ENCODE measurements at regions not wholly inside any gene's neighbourhood (a gene's known extent, or its start where the extent isn't known, plus 50 kb on each side); places are given as distances from the start of the nearest gene placed in this dataset.
"Not testable (repeated sequence)": the region's sequence is repeated elsewhere in the genome, so short reads cannot be mapped to it uniquely, and the experiment has no call there.

DNA sequence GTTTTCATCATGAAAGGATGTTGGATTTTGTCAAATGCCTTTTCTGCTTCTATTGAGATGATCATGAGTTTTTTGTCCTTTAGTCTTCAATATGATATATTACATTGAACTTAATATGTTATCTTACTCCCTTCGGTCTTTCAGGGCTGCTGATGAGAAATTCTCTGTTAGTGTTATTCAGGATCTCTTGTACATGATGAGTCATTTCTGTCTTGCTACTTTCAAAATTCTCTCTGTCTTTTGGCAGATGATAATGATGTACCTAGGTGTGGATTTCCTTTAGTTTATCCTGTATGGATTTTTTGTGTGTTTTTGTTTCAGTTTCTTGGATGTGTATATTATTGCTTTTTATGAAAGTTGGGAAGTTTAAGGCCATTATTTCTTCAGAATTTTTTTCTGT lies 320.9 kb upstream of the NPSR1 start:
- no peak for DNase-seq

DNA sequence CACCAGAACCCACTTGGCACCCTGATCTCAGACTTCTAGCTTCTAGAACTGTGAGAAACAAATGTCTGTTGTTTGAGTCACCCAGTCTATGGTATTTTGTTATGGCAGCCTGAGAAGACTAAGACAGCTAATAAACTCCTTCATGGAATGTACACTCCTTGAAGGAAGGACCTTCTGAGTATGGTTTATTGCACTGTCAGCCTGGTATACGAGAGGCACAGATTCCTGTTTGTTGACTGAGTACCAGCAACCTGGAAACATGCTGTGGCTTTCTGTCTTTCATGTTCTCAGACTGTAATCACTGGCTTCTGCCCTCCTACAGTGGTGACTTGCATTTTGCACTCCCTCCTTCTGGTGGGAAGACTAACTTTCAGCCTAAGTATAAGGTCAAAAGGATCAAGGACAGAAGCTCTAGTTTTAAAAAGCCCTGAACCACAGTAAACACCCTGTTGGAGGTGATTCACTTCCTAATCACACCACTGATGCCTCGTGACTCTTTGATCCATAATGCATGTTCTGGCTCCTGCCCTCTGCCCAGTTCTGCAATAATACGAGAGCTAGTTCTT lies 319.0 kb upstream of the NPSR1 start:
- no peak for DNase-seq

DNA sequence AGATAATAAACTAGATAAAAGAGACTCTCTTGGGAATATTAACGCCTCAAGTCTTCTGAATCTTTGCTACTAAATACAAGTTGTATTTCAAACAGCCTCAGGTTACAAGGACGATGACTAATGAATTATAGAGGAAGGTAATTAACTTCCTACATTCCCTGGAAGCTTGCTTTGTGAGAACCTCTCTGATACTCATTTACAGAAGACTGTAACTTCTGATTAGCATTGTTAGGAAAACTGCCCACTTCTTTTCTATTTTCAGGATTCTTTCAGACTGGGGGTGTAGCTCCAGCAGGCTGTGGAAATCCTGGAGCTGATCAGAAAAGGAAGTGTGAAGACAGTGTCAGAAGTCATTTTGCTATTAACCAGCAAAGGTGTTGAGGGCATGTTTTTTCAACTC lies 316.7 kb upstream of the NPSR1 start:
- no peak for DNase-seq

DNA sequence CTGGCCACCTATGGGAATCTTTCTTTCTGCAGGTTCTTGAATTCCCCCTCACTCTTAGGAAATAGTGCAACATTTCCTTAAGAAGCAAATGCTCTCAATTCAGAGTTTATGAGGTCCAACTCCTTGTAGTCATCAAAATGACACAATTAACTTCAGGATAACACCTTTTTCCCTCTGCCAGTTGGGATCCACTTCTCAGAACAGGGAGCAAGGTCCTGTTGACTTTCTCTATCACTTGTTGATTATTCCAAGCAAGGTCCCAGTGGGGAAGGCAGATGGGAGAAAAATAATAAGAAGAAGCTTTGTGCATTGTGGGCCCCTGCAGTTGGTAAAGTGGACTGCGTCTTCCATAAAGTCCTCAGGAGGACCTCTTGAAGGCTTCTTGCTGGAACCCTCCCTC lies 315.6 kb upstream of the NPSR1 start:
- no peak for DNase-seq

DNA sequence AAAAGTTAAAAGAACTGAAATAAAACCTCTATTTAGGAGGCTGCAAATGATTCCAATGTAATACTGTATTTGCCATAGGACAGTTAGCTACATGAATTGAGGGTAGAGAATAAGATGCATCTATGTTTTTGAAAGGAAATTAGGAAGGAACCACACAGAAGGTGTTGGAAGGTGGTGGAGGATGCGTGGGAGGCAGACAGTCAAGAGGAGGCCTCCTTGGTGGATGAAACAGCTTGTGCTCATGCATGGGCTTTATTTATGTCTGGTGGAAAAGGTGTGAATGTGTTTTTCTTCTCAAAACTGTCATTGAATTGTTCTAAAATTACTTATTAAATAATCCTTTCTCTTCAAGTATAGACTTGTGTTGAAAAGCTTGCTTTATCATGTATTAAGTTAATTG lies 314.4 kb upstream of the NPSR1 start:
- no peak for DNase-seq

DNA sequence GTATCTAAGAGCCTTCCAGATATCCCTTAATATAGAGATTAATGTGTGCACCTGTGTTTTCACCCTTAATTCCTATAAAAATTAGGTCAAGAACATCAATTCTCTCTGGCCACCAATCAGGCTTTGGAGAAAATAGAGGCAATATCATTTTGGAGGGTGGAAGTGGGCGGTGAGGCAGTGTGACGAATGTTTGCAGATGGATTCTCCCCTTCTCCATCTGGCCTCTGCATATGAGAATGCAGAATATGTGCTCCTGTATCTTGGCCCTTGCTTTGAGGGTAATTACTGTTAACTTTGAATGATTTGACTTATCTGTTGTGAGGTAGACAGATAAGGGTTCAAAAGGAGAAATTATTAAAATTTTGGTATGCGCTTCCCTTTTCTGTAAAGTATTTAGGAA lies 304.0 kb upstream of the NPSR1 start:
- no peak for DNase-seq

DNA sequence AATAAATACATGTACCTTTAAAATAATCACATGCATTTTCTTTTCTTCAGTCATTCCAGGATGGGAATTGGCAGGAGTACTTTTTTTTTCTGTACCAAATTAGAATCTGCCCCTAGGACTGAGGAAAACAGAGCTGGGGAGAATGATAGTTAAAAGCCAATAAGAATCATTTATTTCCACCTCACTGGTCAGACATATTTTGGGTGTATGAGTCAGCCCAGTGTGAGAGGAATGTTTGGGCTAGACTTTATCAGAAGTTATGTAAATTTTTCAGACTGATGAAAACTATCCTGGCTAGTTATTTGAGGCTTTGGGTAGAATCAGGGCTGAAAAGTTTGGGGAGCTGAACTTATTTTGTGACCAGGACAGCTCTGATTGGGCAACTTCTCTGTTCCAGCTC lies 303.1 kb upstream of the NPSR1 start:
- DNase-seq = no peak

DNA sequence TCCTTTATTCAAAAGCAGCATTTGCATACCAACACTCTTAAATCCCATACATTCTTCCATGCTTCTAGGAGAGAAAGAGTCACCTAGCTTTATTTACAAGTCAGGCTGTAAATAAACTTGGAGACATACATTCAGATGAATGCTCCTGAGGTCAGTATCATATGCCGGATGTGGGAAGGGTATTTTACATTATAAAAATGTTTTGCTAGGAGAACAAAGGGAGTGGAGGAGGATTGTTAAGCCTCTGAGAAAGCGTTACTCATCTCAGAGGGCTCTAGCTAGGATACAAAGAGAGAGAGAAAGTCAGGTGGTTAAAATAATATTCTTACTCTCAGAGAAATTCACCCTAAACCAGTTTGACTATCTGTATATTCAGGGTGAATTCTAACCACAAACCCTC lies 300.9 kb upstream of the NPSR1 start:
- no peak for DNase-seq

DNA sequence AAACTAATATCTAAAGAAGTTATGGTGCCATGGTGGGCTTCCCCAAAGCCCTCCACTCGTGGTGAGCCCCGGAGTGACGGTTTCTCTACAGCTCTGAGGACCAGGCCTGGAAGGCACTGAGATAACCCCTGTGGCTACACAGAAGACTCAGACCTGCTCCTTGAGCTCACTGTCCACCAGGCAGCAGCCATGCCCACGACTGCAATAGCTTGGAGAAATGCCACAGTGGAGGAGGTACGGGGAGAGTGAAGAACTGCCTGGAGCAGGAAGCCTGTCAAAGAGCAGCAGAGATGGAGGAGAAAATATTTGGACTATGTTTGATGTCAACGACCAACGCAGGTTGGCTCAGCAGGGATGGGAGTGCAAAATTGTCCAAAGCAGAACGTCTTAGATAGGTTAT lies 300.1 kb upstream of the NPSR1 start:
- DNase-seq = no peak

DNA sequence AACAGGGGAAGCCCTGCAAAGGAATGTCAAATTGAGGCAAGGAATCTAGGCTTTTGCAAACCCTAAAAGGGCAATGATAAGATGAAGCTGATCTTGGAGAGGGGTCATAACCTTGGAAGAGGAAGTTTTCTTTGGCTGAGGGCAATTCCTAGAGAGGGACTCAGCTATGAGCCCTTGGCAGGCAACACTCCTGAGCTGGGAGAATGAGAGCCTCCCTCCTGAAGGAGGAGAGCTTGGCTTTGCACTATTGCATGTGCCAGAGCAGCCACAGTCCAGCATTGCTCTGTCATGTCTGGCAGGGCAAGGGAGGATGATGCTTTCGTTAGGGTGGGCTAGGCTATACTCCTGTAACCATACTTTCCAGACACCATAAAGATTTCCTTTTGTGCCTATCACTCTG lies 299.4 kb upstream of the NPSR1 start:
- not testable (repeated sequence) for DNase-seq

DNA sequence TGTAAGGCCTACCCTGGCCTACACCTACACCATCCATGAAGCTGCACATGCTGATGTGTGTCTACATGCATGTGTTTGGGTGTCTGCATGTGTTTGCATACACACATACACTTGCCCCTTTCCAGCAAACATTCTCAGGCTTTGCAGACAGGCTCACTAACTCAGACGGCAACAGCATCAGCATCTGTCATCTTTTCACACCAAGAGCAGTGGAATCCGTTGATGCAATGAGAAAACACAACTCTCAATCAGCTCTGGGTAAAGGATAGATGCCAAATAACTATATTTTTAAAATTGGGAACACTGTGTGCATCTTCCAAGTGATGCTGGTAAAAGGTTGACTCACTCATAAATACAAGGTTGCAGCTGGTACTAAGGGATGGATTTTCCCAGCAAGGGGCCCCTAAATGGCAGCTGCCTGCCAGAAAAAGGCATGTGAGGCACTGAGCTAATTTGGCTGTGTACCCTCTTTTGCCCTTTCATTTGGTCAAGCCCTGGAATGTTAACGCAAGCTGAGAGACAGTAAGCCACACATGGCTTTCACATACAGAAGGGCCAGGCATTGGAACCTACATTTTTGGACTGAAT lies 296.3 kb upstream of the NPSR1 start:
- DNase-seq = no peak

DNA sequence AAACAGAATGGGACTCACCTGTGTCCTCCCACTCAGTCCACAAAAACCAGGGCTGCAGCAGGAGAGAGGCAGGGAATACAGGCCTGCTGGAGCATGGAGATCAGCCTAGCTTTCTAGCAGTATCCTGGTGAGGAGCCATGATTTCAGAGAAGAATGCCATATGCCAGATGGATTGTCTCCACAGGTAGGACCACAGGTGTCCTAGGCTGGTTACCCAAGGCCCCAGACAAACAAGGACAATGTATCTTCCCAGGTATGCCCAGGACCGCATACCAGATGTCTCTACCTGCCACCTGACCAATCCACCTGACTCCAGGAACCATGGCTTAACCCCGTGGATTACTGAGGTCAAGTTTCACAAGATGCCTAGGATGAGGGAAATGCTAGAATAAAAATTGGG lies 295.4 kb upstream of the NPSR1 start:
- no peak for DNase-seq

DNA sequence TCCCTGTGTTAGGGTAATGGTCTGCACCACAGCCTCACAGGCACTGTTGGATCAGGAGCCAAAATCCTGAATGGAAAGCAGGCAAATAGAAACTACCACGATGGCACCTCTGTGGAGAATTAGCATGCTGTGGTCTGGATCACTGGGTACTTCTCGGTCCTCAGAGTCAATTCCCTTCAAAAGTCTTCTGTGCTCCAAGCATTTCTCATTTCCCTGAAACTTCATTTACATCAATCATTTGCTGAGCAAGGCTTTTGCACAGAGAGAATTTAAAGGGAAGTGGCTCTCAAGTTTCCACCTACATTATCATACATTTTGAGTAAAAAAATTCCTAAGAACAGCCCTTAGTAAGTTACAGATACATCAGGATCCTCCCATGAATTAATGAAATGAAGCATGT lies 293.9 kb upstream of the NPSR1 start:
- no peak for DNase-seq

DNA sequence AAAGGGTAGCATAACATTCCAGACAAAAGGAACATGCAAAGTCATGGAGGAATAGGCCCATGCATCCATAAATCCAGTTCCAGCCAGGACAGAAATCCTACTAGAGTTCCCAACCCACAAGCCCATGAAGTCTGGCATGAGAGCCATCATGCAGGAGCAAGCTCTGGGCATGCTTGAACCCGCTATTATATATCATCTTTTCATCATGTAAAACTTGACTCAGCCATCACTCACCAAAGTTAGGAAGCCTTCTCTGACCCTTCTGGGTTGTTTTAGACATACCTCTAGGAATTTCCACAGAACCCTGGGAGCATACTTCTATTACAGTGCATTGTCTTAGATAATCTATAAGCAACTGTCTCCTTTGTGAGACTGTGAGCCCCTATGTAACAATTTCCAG lies 293.0 kb upstream of the NPSR1 start:
- DNase-seq = no peak

DNA sequence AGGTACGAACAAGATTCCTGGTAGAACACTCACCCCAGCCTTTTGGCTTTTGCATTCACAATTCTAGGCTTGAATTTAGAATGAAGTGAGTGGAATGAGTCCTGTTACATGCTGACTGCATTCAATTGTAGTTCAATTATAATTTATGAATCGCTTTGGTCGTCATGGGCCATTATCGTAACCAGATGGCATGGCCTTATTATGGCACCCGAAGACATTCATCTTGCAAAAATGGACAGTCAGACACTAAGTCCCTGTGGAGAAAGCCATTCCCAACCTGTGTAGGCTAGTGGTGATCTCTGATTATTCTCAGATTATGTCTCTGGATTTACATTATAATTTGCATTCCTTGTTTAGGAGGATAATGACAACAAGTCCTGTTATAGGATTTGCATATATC lies 292.4 kb upstream of the NPSR1 start:
- no peak for DNase-seq

DNA sequence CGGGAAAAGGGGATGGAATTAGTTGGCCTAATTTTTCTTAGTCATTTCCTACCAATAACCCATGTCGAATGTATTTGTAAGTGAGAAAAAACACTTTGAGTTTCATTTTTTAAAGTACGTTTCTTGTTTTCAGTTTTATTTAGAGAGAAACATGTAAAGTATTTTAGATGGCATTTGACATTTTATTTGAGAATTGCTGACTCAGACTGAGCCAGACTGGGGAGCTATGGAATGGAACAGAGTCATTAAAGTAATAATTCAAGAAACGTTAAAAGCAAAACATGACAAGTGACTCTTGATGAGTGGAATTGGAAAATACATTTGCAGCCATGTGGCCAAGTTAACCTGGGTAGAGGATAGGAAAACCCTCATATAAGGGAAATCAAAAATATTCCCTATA lies 286.1 kb upstream of the NPSR1 start:
- DNase-seq = no peak

DNA sequence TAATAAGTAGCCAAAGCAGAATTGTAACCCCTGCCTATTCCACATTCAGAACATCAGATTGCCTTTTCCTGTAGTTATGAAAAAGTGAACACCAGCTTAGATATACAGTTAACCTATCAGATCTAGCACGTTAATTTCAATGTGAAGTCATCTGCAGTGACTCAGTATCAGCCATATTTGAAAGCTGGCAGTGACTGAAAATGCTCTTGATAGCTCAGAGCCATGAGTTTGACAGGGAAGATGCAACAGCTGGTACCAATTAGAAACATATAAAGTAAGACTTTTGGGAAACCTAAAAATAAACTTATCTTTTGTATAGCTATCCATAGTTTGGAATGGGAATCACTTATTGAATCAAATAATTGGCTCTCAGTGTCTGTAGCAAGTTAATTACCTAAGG lies 284.1 kb upstream of the NPSR1 start:
- no peak for DNase-seq

DNA sequence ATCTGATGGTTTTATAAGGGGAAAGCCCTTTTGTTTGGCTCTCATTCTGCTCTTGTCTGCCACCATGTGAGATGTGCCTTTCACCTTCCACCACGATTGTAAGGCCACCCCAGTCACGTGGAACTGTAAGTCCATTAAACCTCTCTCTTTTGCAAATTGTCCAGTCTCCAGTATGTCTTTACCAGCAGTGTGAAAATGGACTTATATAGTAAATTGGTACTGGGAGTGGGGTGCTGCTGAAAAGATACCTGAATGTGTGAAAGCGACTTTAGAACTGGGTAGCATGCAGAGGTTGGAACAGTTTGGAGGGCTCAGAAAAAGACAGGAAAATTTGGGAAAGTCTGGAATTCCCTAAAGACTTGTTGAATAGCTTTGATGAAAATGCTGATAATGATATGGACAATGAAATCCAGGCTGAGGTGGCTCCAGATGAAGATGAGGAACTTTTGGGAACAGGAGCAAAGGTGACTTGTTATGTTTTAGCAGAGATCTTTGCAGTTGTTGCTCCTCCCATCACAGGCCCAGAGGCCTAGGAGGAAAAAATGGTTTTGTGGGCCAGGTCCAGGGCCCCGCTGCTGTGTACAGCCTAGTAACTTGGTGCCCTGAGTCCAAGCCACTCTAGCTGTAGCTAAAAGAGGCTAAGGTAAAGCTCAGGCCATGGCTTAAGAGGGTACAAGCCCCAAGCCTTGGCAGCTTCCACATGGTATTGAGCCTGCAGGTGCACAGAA lies 275.7 kb upstream of the NPSR1 start:
- DNase-seq = no peak

DNA sequence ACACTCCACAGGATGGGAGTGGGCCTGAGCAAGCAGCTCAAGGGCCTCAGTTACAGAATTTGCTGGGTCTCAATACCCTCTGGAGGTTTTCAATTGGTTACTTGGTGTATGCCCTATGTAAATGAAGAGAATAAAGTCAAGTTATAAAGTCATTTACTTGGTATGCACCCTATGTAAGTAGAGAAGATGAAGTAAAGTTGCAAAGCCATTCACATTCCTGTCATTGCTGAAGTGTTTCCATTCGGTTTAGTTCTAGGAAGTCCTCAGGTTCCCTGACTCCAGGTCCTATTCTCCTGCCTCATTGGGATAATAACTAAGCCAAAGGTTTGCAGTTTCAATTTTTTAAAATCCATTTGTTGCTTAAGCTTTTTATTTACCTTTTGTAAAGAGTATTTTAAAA lies 272.6 kb upstream of the NPSR1 start:
- DNase-seq = no peak

DNA sequence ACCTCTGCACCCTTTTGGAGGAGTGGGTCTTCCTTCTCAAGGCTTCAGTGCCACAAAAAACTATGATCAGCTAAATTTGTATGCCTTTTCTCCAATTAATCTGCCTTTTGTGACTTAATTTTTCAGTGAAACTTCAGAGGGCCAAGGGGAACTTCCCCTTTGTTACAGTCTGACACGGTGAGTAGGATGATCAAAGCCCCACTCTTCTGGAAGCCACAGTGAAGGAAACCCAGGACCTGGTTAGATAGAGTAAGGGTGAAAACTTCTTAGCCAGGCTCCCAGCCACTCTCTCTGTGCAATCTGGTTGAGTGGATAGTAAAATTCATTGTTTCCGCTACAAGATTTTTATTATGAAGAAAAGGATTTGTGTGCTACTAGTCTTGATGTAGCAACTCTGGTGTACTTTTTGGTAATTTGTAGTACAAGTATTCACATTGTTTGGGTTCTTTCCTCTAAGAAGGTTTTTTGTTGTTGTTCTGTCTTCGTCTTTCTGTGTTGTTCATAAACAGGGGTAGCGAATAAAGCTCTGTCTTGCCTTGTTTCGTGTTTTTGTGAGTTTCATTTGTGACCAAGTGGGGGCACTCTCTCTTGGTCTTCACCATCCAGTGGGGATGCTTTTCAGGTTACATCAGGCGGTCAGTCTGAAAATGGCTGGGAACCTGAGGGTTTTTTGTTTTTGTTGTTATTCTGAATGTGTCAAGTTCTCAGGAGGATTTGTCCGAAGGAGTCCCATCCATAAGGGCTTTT lies 268.5 kb upstream of the NPSR1 start:
- DNase-seq = no peak

DNA sequence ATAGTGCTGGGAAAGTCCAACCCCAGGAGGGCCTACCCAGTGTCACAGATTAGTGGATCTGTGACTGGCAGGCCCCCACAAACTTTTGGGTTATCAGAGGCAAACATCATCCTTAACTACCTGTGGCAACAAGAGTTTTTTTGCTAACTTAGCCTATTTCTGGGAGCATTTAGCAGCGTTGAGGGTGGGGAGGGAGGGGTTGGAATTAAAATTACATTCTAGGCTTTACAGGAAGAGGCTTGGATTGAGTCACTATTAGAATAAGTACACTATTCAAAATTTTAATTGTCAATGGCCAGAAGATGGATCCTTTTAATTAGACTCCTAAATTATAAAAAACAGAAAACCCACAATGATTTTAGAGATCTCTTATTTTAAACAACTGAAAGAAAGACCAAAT lies 267.9 kb upstream of the NPSR1 start:
- DNase-seq = no peak

DNA sequence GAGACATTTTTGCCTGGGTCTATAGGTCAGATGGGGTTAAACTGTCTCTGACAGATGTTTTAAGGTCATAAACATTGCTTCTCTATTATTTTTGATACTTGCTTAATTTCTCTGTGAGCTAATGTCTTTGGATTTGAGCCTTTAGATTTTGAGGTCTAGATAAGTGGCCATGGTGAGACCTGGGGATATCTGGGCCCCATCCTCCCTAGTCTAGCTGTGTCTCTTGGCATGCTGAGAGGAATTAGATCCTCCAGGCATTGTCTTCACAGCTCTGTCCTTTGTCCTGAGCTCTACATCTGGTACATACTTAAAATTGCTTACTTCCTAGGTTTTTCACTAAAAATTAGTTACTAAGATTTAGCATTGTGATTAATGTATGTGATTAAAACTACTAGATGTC lies 265.0 kb upstream of the NPSR1 start:
- no peak for DNase-seq

DNA sequence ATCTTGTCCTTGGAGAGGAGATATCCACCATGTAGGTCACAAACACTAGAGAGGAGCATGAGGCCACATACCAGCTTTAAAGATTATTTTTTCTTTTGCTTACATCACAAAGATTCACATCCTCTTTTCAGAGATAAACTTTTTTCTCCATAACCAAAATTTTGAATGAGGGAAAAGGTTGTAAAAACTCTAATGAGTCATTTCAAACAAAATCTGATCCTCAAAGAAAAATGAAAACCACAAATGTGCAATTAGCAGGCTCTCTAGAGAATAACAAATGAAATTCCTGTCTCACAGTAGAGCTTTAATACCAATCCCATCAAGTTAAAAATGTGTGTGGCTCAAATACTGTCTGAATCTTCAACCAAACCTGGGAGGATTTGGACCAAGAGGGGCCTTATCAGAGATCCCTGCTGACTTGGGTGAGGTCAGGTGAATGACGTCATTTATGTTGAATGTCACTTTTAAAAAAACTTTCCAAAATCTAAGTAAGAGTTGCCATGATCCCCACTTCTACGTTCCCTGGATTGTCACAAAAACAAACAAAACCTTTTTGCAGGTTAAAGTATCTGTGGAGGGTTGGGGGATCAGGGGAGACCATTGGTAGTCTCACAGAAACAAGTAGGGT lies 261.5 kb upstream of the NPSR1 start:
- DNase-seq = no peak

DNA sequence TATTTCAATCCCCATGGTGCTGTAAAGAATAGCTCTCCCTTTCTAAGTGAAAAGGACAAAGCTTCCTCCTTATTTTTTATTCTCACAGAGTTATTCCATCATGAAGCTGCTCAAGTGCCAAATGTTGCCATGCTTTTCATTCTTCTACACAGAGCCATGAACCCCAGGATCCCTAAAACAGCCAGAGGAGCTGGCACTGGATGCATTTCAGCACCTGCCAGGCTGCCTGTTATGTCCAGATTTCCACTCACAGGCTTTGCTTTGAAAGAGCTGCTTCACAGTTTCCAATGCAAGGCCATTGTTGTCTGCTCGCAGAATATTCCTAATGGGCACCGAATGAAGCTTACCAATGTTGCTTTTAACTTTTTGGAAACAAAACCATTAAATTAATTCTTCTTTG lies 256.2 kb upstream of the NPSR1 start:
- no peak for DNase-seq
